K562 (cell line): ENCODE measurements at regions not wholly inside any gene's neighbourhood (a gene's known extent, or its start where the extent isn't known, plus 50 kb on each side); places are given as distances from the start of the nearest gene placed in this dataset.

Experiments
- CBX1 ChIP-seq: sonication (generic); IDR thresholded peaks from 2 replicates; pipeline ENCODE4 v1.6.1; 2016; ENCODE audit warnings: antibody characterized with exemption, low read depth, mild to moderate bottlenecking
- HNRNPUL1 ChIP-seq: fragments of 200-400 bp; formaldehyde crosslinking; IDR thresholded peaks from 2 replicates; pipeline ENCODE4 v1.6.1; 2017; ENCODE audit warnings: low read length
- NR3C1 ChIP-seq: sonication (generic); formaldehyde crosslinking; IDR thresholded peaks from 2 replicates; pipeline ENCODE4 v1.8.1; 2022; ENCODE audit warnings: missing genetic modification reagents
- POLR2A ChIP-seq: fragments of 450-650 bp; conservative IDR thresholded peaks from 2 replicates; pipeline ENCODE4 v1.6.1; 2016
- PRPF4 ChIP-seq: fragments of 200-400 bp; formaldehyde crosslinking; IDR thresholded peaks from one replicate; pipeline ENCODE4 v1.6.1; 2017; ENCODE audit warnings: low read length, low read depth, mild to moderate bottlenecking; ENCODE audit not compliant: insufficient read depth, poor library complexity, severe bottlenecking
- RBFOX2 ChIP-seq: fragments of 200-400 bp; formaldehyde crosslinking; IDR thresholded peaks from 2 replicates; pipeline ENCODE4 v1.6.1; 2017; ENCODE audit warnings: low read depth, mild to moderate bottlenecking, low read length, moderate library complexity
- TEAD1 ChIP-seq, 2 experiments: fragments of 450-650 bp in 1 of 2; sonication (generic) in 1 of 2; formaldehyde crosslinking; IDR thresholded peaks; 2 replicates each; pipeline versions ENCODE4 v1.4.0 to v1.8.0; 2020 to 2022; ENCODE audit warnings: mild to moderate bottlenecking in 2 of 2, missing genetic modification reagents in 1 of 2
- TF ChIP-seq, protein P1 (sequence below): fragments of 250-450 bp; sonication (Bioruptor Pico); IDR thresholded peaks from 2 replicates; pipeline ENCODE4 v1.5.1; 2021; ENCODE audit warnings: mild to moderate bottlenecking
- TF ChIP-seq, protein P2 (sequence below), 2 experiments: fragments of 450-650 bp; IDR thresholded peaks; 2 replicates each; pipeline ENCODE4 v1.6.1; 2018; ENCODE audit warnings: mild to moderate bottlenecking in 2 of 2, low read depth in 1 of 2; ENCODE audit not compliant: partially characterized antibody in 2 of 2
- TF ChIP-seq, protein P3 (sequence below): fragments of 250-450 bp; sonication (Bioruptor Pico); IDR thresholded peaks from 2 replicates; pipeline ENCODE4 v1.8.0; 2022; ENCODE audit warnings: inconsistent platforms, mild to moderate bottlenecking, moderate library complexity, borderline replicate concordance

DNA sequence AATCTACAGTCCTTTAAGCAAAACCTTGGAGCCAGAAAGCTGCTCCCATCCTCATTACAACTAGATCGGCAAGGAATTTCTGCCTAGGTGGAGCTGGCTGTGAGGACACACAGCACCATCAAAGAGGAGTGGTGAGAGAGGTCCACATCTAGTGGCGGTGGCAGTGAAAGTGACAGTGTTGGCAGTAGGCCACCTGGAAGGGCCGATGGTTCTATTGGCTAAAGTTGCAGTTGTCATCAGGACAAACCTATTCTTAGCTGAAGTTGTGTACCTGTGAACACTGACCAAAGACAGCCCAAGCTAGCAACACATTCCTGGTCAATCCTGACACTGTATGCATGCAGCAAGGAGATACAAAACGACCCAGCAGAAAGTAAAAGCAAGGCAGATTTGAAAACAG, 218.1 kb upstream of the CHAC2 start (continued):
- TF ChIP-seq TEAD1 (CRISPR knock-in tag; IDR thresholded peaks at IDR 0.05) (no peak), RBFOX2 (no peak), NR3C1 (CRISPR knock-in tag) (no peak), HNRNPUL1 (no peak), PRPF4 (no peak), CBX1 (no peak), POLR2A (no peak)
- TF ChIP-seq, protein P1, sequence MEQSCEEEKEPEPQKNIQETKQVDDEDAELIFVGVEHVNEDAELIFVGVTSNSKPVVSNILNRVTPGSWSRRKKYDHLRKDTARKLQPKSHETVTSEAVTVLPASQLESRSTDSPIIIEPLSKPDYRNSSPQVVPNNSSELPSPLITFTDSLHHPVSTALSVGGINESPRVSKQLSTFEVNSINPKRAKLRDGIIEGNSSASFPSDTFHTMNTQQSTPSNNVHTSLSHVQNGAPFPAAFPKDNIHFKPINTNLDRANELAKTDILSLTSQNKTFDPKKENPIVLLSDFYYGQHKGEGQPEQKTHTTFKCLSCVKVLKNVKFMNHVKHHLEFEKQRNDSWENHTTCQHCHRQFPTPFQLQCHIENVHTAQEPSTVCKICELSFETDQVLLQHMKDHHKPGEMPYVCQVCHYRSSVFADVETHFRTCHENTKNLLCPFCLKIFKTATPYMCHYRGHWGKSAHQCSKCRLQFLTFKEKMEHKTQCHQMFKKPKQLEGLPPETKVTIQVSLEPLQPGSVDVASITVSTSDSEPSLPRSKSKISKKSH = no peak
- TF ChIP-seq, protein P2, sequence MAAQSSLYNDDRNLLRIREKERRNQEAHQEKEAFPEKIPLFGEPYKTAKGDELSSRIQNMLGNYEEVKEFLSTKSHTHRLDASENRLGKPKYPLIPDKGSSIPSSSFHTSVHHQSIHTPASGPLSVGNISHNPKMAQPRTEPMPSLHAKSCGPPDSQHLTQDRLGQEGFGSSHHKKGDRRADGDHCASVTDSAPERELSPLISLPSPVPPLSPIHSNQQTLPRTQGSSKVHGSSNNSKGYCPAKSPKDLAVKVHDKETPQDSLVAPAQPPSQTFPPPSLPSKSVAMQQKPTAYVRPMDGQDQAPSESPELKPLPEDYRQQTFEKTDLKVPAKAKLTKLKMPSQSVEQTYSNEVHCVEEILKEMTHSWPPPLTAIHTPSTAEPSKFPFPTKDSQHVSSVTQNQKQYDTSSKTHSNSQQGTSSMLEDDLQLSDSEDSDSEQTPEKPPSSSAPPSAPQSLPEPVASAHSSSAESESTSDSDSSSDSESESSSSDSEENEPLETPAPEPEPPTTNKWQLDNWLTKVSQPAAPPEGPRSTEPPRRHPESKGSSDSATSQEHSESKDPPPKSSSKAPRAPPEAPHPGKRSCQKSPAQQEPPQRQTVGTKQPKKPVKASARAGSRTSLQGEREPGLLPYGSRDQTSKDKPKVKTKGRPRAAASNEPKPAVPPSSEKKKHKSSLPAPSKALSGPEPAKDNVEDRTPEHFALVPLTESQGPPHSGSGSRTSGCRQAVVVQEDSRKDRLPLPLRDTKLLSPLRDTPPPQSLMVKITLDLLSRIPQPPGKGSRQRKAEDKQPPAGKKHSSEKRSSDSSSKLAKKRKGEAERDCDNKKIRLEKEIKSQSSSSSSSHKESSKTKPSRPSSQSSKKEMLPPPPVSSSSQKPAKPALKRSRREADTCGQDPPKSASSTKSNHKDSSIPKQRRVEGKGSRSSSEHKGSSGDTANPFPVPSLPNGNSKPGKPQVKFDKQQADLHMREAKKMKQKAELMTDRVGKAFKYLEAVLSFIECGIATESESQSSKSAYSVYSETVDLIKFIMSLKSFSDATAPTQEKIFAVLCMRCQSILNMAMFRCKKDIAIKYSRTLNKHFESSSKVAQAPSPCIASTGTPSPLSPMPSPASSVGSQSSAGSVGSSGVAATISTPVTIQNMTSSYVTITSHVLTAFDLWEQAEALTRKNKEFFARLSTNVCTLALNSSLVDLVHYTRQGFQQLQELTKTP (IDR thresholded peaks at IDR 0.05; ENCODE audit: low read depth in 1 of 2, partially characterized antibody in 2 of 2) = no peak
- TF ChIP-seq, protein P3, sequence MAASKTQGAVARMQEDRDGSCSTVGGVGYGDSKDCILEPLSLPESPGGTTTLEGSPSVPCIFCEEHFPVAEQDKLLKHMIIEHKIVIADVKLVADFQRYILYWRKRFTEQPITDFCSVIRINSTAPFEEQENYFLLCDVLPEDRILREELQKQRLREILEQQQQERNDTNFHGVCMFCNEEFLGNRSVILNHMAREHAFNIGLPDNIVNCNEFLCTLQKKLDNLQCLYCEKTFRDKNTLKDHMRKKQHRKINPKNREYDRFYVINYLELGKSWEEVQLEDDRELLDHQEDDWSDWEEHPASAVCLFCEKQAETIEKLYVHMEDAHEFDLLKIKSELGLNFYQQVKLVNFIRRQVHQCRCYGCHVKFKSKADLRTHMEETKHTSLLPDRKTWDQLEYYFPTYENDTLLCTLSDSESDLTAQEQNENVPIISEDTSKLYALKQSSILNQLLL (CRISPR knock-in tag) = no peak
